GM18517 (cell line): ENCODE measurements at regions not wholly inside any gene's neighbourhood (a gene's known extent, or its start where the extent isn't known, plus 50 kb on each side); places are given as distances from the start of the nearest gene placed in this dataset.

Experiments used
- ATAC-seq: cut with Tn5 transposase; IDR thresholded peaks from one replicate; pipeline ENCODE4 v1.9.1; 2021; ENCODE audit warnings: mild to moderate bottlenecking, moderate library complexity; ENCODE audit not compliant: unreplicated experiment

GRCh38 chr14:101188571-101188915 lies 285.0 kb upstream of the RTL1 start:
- no peak for ATAC-seq

DNA sequence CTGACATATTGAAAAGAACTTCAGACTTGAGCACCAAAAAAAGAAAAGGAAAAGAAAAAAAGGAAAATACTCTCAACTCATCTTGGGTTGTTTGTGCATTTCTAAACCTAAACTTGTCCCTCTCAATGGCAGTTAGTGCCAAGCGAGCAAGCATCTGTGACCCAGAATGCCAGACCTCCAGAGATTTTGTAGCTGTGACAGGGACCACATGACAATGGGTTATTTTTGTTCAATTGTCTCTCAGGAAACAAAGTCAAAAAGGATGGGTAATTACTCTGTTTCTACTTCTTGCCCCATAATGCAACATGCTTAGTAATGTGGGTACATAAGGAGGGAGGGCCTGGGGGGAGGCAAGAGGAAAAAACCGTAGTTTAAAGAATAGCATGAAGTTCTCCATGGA lies 285.7 kb upstream of the RTL1 start:
- no peak for ATAC-seq

- no peak for ATAC-seq
Observed at GRCh38 chr14:101189962-101190560, 286.5 kb upstream of the RTL1 start.

DNA sequence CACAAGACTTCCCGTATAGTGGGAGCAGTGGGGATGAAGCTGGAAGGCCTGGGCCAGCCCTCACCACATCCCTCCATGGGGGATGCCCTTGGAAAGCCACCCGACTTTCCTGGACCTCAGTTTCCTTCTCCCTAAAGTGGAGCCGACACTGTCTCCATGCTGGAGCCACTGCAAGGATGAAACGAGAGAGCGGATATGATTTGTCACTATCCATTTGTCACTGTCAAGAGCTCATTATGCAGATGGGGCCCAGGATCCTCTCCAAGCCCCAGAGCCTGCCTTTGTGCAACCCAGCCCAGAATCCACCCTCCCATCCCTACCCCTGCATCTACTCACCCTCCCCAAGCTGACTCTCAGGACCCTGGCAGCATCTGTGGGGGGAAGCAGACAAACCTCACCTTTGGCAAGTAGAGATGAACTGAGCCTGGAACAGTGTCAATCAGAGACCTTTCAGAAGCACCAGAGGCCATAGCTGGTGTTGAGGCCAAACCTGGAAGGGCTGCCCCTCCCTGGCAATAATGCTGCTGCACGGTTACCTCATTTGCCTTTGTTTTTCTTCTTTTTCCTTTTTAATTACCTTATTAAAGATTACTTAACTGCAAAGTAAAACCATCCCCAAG lies 287.7 kb upstream of the RTL1 start:
- ATAC-seq: no peak

GRCh38 chr14:101191721-101192660 lies 288.5 kb upstream of the RTL1 start:
- ATAC-seq: no peak

DNA sequence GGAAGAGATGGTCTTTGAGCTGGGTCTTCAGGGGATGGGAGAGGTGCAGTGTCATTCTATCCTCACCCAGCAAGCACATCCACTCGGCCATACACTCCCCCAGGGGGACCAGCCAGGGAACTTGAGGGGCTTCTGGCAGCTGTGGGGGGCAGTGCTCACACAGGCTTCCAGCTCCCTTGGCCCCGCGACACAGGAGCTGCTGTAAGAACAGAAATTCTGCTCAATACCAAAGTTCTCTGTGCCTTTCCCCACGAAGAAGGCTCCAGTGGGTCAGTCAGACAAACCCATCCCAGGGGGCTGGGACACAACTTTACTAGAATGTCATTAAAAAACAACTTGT lies 289.1 kb upstream of the RTL1 start:
- ATAC-seq: no peak

GRCh38 chr14:101193106-101193844 lies 289.8 kb upstream of the RTL1 start:
- no peak for ATAC-seq

- ATAC-seq: no peak
Observed at GRCh38 chr14:101193845-101194372, 290.4 kb upstream of the RTL1 start.

DNA sequence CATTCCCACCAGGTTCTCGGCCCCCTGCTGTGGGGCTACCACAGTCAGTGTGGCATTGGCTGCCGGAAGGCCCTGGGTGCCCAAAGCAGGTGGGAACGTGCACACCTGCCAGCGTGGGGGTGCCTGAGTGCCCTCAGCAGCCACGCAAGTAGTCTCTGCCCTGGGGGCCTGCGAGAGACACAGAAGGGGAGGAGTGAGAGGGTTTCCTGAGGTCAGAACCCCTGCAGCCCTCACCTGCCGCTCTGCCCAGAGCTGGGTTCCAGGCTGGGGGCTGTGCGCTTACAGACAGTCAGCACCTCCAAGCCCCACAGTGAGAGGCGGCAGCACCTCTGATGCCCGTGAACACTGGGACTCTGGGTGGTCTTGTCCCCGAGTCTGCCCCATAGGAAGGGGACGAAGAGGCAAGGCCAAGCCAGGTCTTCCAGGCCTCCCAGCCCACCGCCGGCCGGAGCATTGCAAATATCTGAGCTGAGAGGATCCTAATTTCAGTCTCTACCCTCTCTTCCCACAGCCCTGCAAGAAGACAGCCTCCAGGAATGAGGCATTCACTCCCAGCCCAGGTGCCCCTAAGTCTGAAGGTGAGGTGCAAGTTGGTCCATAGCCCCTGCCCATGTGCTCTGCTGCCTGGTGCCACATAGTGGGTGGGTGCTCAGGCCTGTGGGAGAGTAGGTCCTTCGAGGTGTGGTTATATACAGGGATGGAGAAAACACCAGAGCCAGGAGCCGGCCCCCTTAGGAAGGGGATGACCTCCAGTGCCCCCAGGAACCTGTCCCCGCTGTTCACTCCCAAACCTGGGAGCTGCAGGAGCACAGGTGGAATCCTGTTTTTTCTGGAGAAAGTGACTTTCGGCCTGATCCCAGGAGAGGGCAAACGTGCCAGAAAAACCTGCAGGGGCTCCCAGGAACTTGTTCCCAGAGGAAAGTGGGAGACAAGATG lies 291.1 kb upstream of the RTL1 start:
- ATAC-seq: no peak

DNA sequence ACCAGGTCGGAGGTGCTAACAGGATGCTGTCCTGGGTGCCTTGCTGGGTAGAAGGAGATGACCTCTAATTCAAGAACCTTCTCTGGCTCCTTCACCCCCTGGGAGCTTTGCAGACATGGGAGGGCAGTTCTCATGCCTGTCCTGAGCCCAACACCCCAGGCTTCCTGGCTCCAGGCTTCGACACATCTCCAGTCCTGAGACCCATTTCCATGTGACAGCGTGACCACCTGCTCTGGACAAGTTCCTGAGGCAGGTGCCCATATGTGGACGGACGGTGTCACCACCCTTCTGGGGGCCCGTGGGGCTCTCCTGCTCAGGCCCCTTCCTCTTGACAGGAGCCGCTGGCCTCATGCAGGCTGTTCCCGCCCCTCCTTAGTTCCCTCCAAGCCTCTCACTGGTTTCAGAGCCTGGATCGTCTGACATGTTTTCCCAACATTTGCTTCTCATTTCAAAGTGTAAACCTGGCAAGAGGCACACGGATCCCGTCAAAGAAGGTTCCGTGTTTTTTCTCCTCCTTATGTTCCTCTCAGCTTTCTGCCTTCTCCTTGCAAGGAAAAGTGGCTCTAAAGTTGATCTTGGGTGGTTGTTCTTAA lies 291.9 kb upstream of the RTL1 start:
- no peak for ATAC-seq

DNA sequence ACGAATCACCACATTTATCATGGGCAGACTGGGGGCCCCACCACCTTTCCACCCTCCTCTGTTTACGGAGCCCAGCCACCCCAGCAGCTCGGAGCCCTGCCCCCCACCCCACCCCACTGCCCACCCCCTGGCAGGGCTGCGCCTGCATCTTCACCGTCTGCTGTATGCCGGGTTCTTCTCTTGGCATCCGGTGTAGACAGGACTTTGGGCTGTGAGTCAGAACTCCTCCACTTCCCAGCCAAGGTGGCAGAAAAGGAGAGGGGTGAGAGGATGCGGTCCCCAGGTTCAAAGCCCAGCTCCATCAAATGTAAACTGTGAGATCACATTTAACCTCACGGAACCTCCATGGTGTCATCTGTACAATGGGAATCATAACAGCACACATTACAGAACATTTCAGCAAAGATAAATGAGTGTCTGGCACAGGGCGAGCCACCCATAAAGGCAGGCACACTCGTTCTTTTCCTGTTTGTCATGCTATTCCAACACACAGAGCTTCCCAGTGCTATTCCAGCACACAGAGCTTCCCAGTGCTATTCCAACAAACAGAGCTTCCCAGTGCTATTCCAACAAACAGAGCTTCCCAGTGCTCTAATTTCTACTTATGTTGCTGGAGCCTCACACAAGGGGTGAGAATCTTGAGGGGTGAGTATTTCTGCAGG lies 292.7 kb upstream of the RTL1 start:
- no peak for ATAC-seq

GRCh38 chr14:101196795-101197590 lies 293.5 kb upstream of the RTL1 start:
- no peak for ATAC-seq

- ATAC-seq: no peak
Observed at GRCh38 chr14:101197595-101198397, 294.3 kb upstream of the RTL1 start.

- no peak for ATAC-seq
Observed at GRCh38 chr14:101198398-101199027, 295.0 kb upstream of the RTL1 start.

GRCh38 chr14:101199028-101199770 lies 295.7 kb upstream of the RTL1 start:
- no peak for ATAC-seq

DNA sequence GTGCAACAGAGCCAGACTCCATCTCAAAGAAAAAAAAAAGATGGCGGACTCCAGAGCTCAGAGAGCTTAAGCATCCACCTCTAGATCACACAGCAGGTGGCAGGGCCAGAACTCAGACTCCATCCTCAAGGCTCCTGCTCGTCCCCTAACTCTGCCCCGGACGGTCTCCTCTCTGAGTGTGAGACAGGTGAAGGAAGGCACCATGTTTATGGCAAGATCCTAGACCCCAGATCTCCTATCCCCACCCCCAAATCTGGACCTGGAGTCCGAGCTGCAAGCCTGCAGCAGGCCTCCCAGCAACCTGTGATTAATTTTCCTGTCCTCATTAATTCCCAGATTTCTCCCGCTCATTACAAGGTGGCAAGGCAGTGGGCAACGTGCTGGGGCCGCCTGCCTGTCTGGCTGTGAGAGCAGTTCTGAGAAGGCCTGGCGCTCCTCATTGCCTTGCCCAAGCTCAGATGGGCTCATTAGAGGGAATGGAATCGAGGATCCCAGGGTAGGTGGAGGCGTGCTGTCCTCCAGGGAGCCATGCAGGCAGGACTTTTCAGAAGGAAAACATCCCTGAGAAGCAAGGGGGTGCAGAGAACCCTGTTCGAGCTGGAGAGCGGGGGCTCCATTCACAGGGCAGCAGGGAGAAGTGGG lies 296.6 kb upstream of the RTL1 start:
- ATAC-seq: no peak
